ENCODE measurements at regions not wholly inside any gene's neighbourhood (a gene's known extent, or its start where the extent isn't known, plus 50 kb on each side); places are given as distances from the start of the nearest gene placed in this dataset.
"Not testable (repeated sequence)": the region's sequence is repeated elsewhere in the genome, so short reads cannot be mapped to it uniquely, and the experiment has no call there.

- no peak for DNase-seq
Observed at GRCh38 chrX:138923805-138924204, 212.3 kb upstream of the FGF13 start.

- no peak for DNase-seq
Observed at GRCh38 chrX:138921031-138921430, 209.5 kb upstream of the FGF13 start.

- no peak for DNase-seq
Observed at GRCh38 chrX:138917781-138918180, 206.3 kb upstream of the FGF13 start.

- DNase-seq, result no peak
Observed at GRCh38 chrX:138914767-138915166, 203.2 kb upstream of the FGF13 start.

- no peak for DNase-seq
Observed at GRCh38 chrX:138908577-138908976, 197.1 kb upstream of the FGF13 start.

GRCh38 chrX:138897621-138898492 is 186.3 kb upstream of the FGF13 start:
- DNase-seq, result no peak

GRCh38 chrX:138890491-138890890 is 179.0 kb upstream of the FGF13 start:
- DNase-seq, result no peak

GRCh38 chrX:138889149-138889548 is 177.6 kb upstream of the FGF13 start:
- DNase-seq, result no peak

GRCh38 chrX:138886769-138887168 is 175.3 kb upstream of the FGF13 start:
- no peak for DNase-seq

- no peak for DNase-seq
Observed at GRCh38 chrX:138885886-138886285, 174.4 kb upstream of the FGF13 start.

- not testable (repeated sequence) for DNase-seq
Observed at GRCh38 chrX:138880293-138880692, 168.8 kb upstream of the FGF13 start.

GRCh38 chrX:138877746-138878145 is 166.2 kb upstream of the FGF13 start:
- DNase-seq, result no peak

- no peak for DNase-seq
Observed at GRCh38 chrX:138875472-138875871, 164.0 kb upstream of the FGF13 start.

GRCh38 chrX:138874271-138874935 is 162.9 kb upstream of the FGF13 start:
- DNase-seq, result no peak

- DNase-seq, result not testable (repeated sequence)
Observed at GRCh38 chrX:138873640-138874039, 162.1 kb upstream of the FGF13 start.

- no peak for DNase-seq
Observed at GRCh38 chrX:138872537-138872936, 161.0 kb upstream of the FGF13 start.

- DNase-seq, result no peak
Observed at GRCh38 chrX:138871739-138872138, 160.2 kb upstream of the FGF13 start.

GRCh38 chrX:138866643-138867042 is 155.1 kb upstream of the FGF13 start:
- DNase-seq, result no peak

- no peak for DNase-seq
Observed at GRCh38 chrX:138865093-138865649, 153.7 kb upstream of the FGF13 start.

GRCh38 chrX:138859421-138859820 is 147.9 kb upstream of the FGF13 start:
- no peak for DNase-seq

- no peak for DNase-seq
Observed at GRCh38 chrX:138858951-138859350, 147.4 kb upstream of the FGF13 start.

GRCh38 chrX:138858438-138858837 is 146.9 kb upstream of the FGF13 start:
- peak in 1 of 2 donors; percentile 20 for DNase-seq

- DNase-seq, result no peak
Observed at GRCh38 chrX:138856881-138857604, 145.5 kb upstream of the FGF13 start.

Data from bone marrow (tissue), 2 donors.